Body of pancreas (tissue), 4 donors: ENCODE measurements at regions not wholly inside any gene's neighbourhood (a gene's known extent, or its start where the extent isn't known, plus 50 kb on each side); places are given as distances from the start of the nearest gene placed in this dataset.

Experiments
- ATAC-seq: fragments of 150-250 bp; one replicate; pipeline ENCODE4 v1.9.1; 2016
- DNase-seq, 4 donors: peaks; one replicate each; pipeline ENCODE4 v3.0.0-alpha.2; 2019
- H3K27ac ChIP-seq, 4 donors: fragments of 200-600 bp; sonication (generic); 1 replicate in 3 of 4; 2 replicates in 1 of 4; pipeline versions ENCODE4 v1.5.1 to v1.6.1; 2016 to 2019; ENCODE audit warnings: mild to moderate bottlenecking in 1 of 4, mixed read lengths in 1 of 4, moderate library complexity in 1 of 4
- H3K27me3 ChIP-seq, 2 donors: fragments of 200-600 bp; sonication (generic); one replicate each; pipeline ENCODE4 v1.6.0; 2016; ENCODE audit warnings: mild to moderate bottlenecking in 1 of 2
- H3K36me3 ChIP-seq, 2 donors: fragments of 200-600 bp; sonication (generic); replicated peaks in 1 of 2; 2 replicates each; pipeline ENCODE4 v1.5.1; 2016; ENCODE audit warnings: low read depth in 2 of 2; ENCODE audit not compliant: insufficient read depth in 1 of 2
- H3K4me1 ChIP-seq: fragments of 200-600 bp; sonication (generic); one replicate; pipeline ENCODE4 v1.6.0; 2016
- H3K4me3 ChIP-seq, 2 donors: fragments of 200-600 bp; sonication (generic); 1 replicate in 1 of 2; 2 replicates in 1 of 2; pipeline ENCODE4 v1.5.1; 2016 to 2019
- H3K9me3 ChIP-seq, 3 donors: fragments of 200-600 bp; sonication (generic); 1 replicate in 2 of 3; 2 replicates in 1 of 3; pipeline ENCODE4 v1.5.1; 2016
- CTCF ChIP-seq, 7 experiments: fragments of 450-650 bp in 4 of 7; fragments of 200-600 bp in 3 of 7; sonication (generic) in 3 of 7; IDR thresholded peaks; one replicate each; pipeline ENCODE4 v1.5.1; 2016 to 2019; ENCODE audit warnings: antibody characterized with exemption in 7 of 7
- POLR2A ChIP-seq, 3 donors: fragments of 450-650 bp; IDR thresholded peaks; one replicate each; pipeline ENCODE4 v1.6.1; 2016; ENCODE audit warnings: antibody characterized with exemption in 3 of 3, mild to moderate bottlenecking in 2 of 3
- WGBS, 2 donors: methylation state at CpG; one replicate each; pipeline ENCODE4 v1.1.5; 2017; 5-methylcytosine and 5-hydroxymethylcytosine counted together
- intact Hi-C: fragments of 100-400 bp; cut with DNase I; formaldehyde crosslinking; loops from one replicate; pipeline ENCODE4 v1.15.1; 2023

GRCh38 chr15:38190501-38190900 is 62.1 kb upstream of the SPRED1 start:
- H3K9me3 ChIP-seq, result no peaks in the 10 kb centered on the region
- H3K27me3 ChIP-seq, result no peaks in the 10 kb centered on the region
- H3K4me1 ChIP-seq, result no peaks in the 10 kb centered on the region
- no peaks in the 10 kb centered on the region for H3K36me3 ChIP-seq
- DNase-seq (no peak), ATAC-seq (no peak)
- H3K27ac ChIP-seq, result no peak overlapping the region
- TF ChIP-seq POLR2A (IDR thresholded peaks at IDR 0.05) (no peak), CTCF (IDR thresholded peaks at IDR 0.05) (no peak)
- 74 to 77% methylated on average over 10 of the region's 10 CpGs for WGBS, 2 donors
- intact Hi-C loops, result no loop called here
- H3K4me3 ChIP-seq, result no peak overlapping the region

DNA sequence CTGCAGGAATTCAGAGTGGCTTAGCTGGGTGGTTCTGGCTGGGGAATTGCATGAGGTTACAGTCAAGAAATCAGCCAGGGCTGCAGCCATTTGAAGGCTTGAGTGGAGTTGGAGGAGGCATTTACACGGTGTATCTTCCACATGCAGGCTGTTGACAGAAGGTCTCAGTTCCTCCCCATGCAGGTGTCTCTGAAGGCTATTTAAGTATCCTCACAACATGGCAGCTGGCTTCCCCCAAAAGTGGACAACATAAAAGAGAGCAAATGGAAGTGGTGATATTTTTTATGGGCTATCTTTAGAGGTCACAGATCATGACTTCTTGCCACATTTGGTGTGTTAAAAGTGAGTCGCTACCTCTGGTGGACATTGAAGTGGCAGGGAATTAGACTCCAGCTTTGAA is 60.1 kb upstream of the SPRED1 start:
- H3K27me3 ChIP-seq, result no peaks in the 10 kb centered on the region
- no peaks in the 10 kb centered on the region for H3K9me3 ChIP-seq
- H3K36me3 ChIP-seq, result no peaks in the 10 kb centered on the region
- TF ChIP-seq CTCF (IDR thresholded peaks at IDR 0.05) (no peak), POLR2A (IDR thresholded peaks at IDR 0.05) (no peak)
- DNase-seq (no peak), ATAC-seq (no peak)
- intact Hi-C loops, result no loop called here
- no peak overlapping the region for H3K4me3 ChIP-seq
- WGBS, 2 donors, result 80 to 86% methylated on average over 2 of the region's 2 CpGs
- no peaks in the 10 kb centered on the region for H3K4me1 ChIP-seq
- no peak overlapping the region for H3K27ac ChIP-seq

DNA sequence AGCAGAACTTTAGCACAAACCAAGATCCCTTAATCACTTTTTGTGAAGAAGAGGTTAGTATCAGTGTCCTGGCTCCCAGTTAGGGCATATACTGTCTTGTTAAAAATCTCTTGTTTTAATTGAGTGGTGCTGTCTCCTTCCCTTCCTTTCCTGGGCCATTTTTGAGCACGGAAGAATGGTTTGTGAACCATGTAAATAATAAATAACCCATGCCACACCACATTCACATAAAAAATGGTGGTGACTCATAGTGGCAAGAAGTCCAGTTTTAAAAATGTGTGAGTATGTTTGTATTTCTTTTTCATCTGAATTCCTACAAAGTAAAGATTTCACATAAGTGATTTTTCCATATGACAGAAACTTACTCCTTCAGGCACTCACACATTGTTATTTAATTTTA is 59.1 kb upstream of the SPRED1 start:
- H3K36me3 ChIP-seq, result no peaks in the 10 kb centered on the region
- intact Hi-C loops, result no loop called here
- H3K9me3 ChIP-seq, result no peaks in the 10 kb centered on the region
- H3K4me3 ChIP-seq, result no peak overlapping the region
- no peak for ATAC-seq
- no peaks in the 10 kb centered on the region for H3K4me1 ChIP-seq
- WGBS, 2 donors, result 50 to 67% methylated on average over 1 of the region's 1 CpG
- H3K27ac ChIP-seq, result no peak overlapping the region
- no peak for TF ChIP-seq CTCF (IDR thresholded peaks at IDR 0.05)
- TF ChIP-seq POLR2A (IDR thresholded peaks at IDR 0.05), result no peak
- no peak for DNase-seq
- no peaks in the 10 kb centered on the region for H3K27me3 ChIP-seq

DNA sequence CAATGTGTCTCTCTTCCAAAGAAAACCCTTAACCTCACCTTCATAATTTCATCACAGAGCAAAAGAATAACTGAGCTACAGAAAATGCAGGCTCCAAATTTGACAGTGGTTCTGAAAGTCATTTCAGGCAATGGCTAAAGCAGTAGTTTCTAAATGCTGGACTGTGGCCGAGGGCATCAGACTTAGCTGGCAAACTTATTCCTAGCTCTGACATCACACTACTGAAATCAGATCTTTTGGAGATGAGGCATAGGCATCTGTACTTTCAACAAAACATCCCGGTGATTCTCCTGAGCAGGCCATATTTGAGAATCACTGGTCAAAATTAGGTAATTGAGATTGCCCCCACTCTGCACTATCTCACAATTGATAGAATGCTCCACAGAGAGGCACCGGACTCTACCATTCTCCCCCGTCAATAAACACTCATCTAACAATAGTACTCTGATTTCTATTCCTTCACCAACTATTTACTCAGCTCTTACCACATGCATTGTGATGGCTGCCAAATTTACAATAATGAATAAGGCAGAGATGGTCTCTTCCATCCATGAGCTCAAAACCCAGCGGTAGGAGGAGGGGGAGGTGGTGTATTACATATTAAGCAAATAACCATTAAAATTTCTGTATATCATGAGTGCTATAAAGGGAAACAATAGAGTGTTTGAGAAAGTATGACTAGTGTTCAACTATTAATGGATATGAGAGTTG is 57.3 kb upstream of the SPRED1 start:
- Histone ChIP-seq H3K9me3 (no peaks in the 10 kb centered on the region), H3K27ac (no peak overlapping the region), H3K4me3 (no peak overlapping the region), H3K27me3 (no peaks in the 10 kb centered on the region), H3K36me3 (no peaks in the 10 kb centered on the region), H3K4me1 (no peaks in the 10 kb centered on the region)
- no peak for ATAC-seq
- WGBS, 2 donors, result 68 to 75% methylated on average over 5 of the region's 5 CpGs
- intact Hi-C loops, result no loop called here
- TF ChIP-seq CTCF (IDR thresholded peaks at IDR 0.05) (no peak), POLR2A (IDR thresholded peaks at IDR 0.05) (no peak)
- no peak for DNase-seq

DNA sequence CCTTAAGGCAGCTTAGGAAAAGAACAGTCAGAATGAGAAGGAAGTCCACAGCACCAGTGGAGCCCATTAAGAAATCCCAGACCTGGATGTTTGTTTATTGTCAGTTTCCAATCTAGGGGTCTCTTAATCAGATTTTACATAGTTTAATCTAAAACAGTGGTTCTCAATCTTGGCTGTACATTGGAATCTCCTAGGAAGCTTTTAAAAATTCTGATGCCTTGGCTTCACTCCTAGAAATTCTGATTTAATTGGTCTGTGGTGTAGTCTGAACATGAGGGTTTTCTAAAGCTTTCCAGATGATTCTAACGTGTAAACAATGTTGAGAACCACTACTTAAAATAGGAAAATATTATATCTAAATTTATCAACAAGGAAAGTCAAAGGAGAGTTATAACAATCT is 56.6 kb upstream of the SPRED1 start:
- intact Hi-C loops, result no loop called here
- no peak for ATAC-seq
- Histone ChIP-seq H3K27me3 (no peaks in the 10 kb centered on the region), H3K4me1 (no peaks in the 10 kb centered on the region), H3K9me3 (no peaks in the 10 kb centered on the region), H3K4me3 (no peak overlapping the region), H3K36me3 (no peaks in the 10 kb centered on the region), H3K27ac (no peak overlapping the region)
- DNase-seq, result no peak
- TF ChIP-seq CTCF (IDR thresholded peaks at IDR 0.05) (no peak), POLR2A (IDR thresholded peaks at IDR 0.05) (no peak)
- 29 to 43% methylated on average over 1 of the region's 1 CpG for WGBS, 2 donors
